ENCODE measurements at regions not wholly inside any gene's neighbourhood (a gene's known extent, or its start where the extent isn't known, plus 50 kb on each side); places are given as distances from the start of the nearest gene placed in this dataset.

- Histone ChIP-seq H3K4me1 (ENCODE audit: control insufficient read depth in 2 of 2, insufficient read depth in 2 of 2, low read length in 1 of 2) (peaks cover 0 to 4% of the 10 kb centered on the region in 2 donors), H3K27ac (ENCODE audit: low read depth in 2 of 2, low read length in 1 of 2) (no peak overlapping the region), H3K27me3 (ENCODE audit: control insufficient read depth in 1 of 2, insufficient read depth in 2 of 2, low read length in 2 of 2) (no peaks in the 10 kb centered on the region), H3K9me3 (ENCODE audit: control insufficient read depth in 2 of 2, insufficient read depth in 1 of 2, low read depth in 1 of 2, low read length in 1 of 2) (peaks cover 0 to 2% of the 10 kb centered on the region in 2 donors), H3K36me3 (ENCODE audit: control insufficient read depth in 2 of 2, insufficient read depth in 2 of 2, low read length in 1 of 2) (no peaks in the 10 kb centered on the region), H3K4me3 (ENCODE audit: low read depth in 1 of 2, low read length in 2 of 2) (no peak overlapping the region)
- 48 to 64% methylated on average over 4 of the region's 4 CpGs for WGBS, 2 donors
Observed at GRCh38 chr10:121236621-121237020, 361.6 kb downstream of the FGFR2 start.

GRCh38 chr10:121237718-121238117, 360.5 kb downstream of the FGFR2 start:
- Histone ChIP-seq H3K9me3 (ENCODE audit: control insufficient read depth in 2 of 2, insufficient read depth in 1 of 2, low read depth in 1 of 2, low read length in 1 of 2) (peaks cover 0 to 2% of the 10 kb centered on the region in 2 donors), H3K27me3 (ENCODE audit: control insufficient read depth in 1 of 2, insufficient read depth in 2 of 2, low read length in 2 of 2) (no peaks in the 10 kb centered on the region), H3K36me3 (ENCODE audit: control insufficient read depth in 2 of 2, insufficient read depth in 2 of 2, low read length in 1 of 2) (no peaks in the 10 kb centered on the region), H3K27ac (ENCODE audit: low read depth in 2 of 2, low read length in 1 of 2) (no peak overlapping the region), H3K4me1 (ENCODE audit: control insufficient read depth in 2 of 2, insufficient read depth in 2 of 2, low read length in 1 of 2) (peaks cover 0 to 5% of the 10 kb centered on the region in 2 donors), H3K4me3 (ENCODE audit: low read depth in 1 of 2, low read length in 2 of 2) (no peak overlapping the region)
- 78 to 79% methylated on average over 2 of the region's 2 CpGs for WGBS, 2 donors

- peaks cover 0 to 2% of the 10 kb centered on the region in 2 donors for H3K9me3 ChIP-seq (ENCODE audit: control insufficient read depth in 2 of 2, insufficient read depth in 1 of 2, low read depth in 1 of 2, low read length in 1 of 2)
- no peaks in the 10 kb centered on the region for H3K36me3 ChIP-seq (ENCODE audit: control insufficient read depth in 2 of 2, insufficient read depth in 2 of 2, low read length in 1 of 2)
- 62 to 63% methylated on average over 4 of the region's 4 CpGs for WGBS, 2 donors
- no peaks in the 10 kb centered on the region for H3K27me3 ChIP-seq (ENCODE audit: control insufficient read depth in 1 of 2, insufficient read depth in 2 of 2, low read length in 2 of 2)
- H3K4me3 ChIP-seq (ENCODE audit: low read depth in 1 of 2, low read length in 2 of 2) = no peak overlapping the region
- H3K4me1 ChIP-seq (ENCODE audit: control insufficient read depth in 2 of 2, insufficient read depth in 2 of 2, low read length in 1 of 2) = peaks cover 6 to 11% of the 10 kb centered on the region in 2 donors
- H3K27ac ChIP-seq (ENCODE audit: low read depth in 2 of 2, low read length in 1 of 2) = no peak overlapping the region
Observed at GRCh38 chr10:121240011-121240410, 358.2 kb downstream of the FGFR2 start.

GRCh38 chr10:121240556-121240955, 357.7 kb downstream of the FGFR2 start:
- Histone ChIP-seq H3K4me3 (ENCODE audit: low read depth in 1 of 2, low read length in 2 of 2) (no peak overlapping the region), H3K9me3 (ENCODE audit: control insufficient read depth in 2 of 2, insufficient read depth in 1 of 2, low read depth in 1 of 2, low read length in 1 of 2) (peaks cover 0 to 2% of the 10 kb centered on the region in 2 donors), H3K27ac (ENCODE audit: low read depth in 2 of 2, low read length in 1 of 2) (no peak overlapping the region), H3K4me1 (ENCODE audit: control insufficient read depth in 2 of 2, insufficient read depth in 2 of 2, low read length in 1 of 2) (peaks cover 6 to 11% of the 10 kb centered on the region in 2 donors), H3K27me3 (ENCODE audit: control insufficient read depth in 1 of 2, insufficient read depth in 2 of 2, low read length in 2 of 2) (no peaks in the 10 kb centered on the region), H3K36me3 (ENCODE audit: control insufficient read depth in 2 of 2, insufficient read depth in 2 of 2, low read length in 1 of 2) (no peaks in the 10 kb centered on the region)
- WGBS, 2 donors = 75 to 83% methylated on average over 2 of the region's 2 CpGs

GRCh38 chr10:121241337-121241736, 356.9 kb downstream of the FGFR2 start:
- WGBS, 2 donors = 87 to 92% methylated on average over 7 of the region's 7 CpGs
- H3K27ac ChIP-seq (ENCODE audit: low read depth in 2 of 2, low read length in 1 of 2) = no peak overlapping the region
- H3K27me3 ChIP-seq (ENCODE audit: control insufficient read depth in 1 of 2, insufficient read depth in 2 of 2, low read length in 2 of 2) = no peaks in the 10 kb centered on the region

GRCh38 chr10:121242741-121243608, 355.3 kb downstream of the FGFR2 start:
- Histone ChIP-seq H3K27ac (ENCODE audit: low read depth in 2 of 2, low read length in 1 of 2) (no peak overlapping the region), H3K4me1 (ENCODE audit: control insufficient read depth in 2 of 2, insufficient read depth in 2 of 2, low read length in 1 of 2) (peaks cover 6 to 11% of the 10 kb centered on the region in 2 donors), H3K27me3 (ENCODE audit: control insufficient read depth in 1 of 2, insufficient read depth in 2 of 2, low read length in 2 of 2) (no peaks in the 10 kb centered on the region), H3K9me3 (ENCODE audit: control insufficient read depth in 2 of 2, insufficient read depth in 1 of 2, low read depth in 1 of 2, low read length in 1 of 2) (no peaks in the 10 kb centered on the region), H3K4me3 (ENCODE audit: low read depth in 1 of 2, low read length in 2 of 2) (no peak overlapping the region), H3K36me3 (ENCODE audit: control insufficient read depth in 2 of 2, insufficient read depth in 2 of 2, low read length in 1 of 2) (no peaks in the 10 kb centered on the region)
- WGBS, 2 donors = 76 to 77% methylated on average over 12 of the region's 12 CpGs

More at GRCh38 chr10:121241337-121241736, 356.9 kb downstream of the FGFR2 start:
- H3K9me3 ChIP-seq (ENCODE audit: control insufficient read depth in 2 of 2, insufficient read depth in 1 of 2, low read depth in 1 of 2, low read length in 1 of 2) = peaks cover 0 to 1% of the 10 kb centered on the region in 2 donors
- peaks cover 6 to 11% of the 10 kb centered on the region in 2 donors for H3K4me1 ChIP-seq (ENCODE audit: control insufficient read depth in 2 of 2, insufficient read depth in 2 of 2, low read length in 1 of 2)
- H3K36me3 ChIP-seq (ENCODE audit: control insufficient read depth in 2 of 2, insufficient read depth in 2 of 2, low read length in 1 of 2) = no peaks in the 10 kb centered on the region
- H3K4me3 ChIP-seq (ENCODE audit: low read depth in 1 of 2, low read length in 2 of 2) = no peak overlapping the region

GRCh38 chr10:121243609-121244241, 354.5 kb downstream of the FGFR2 start:
- WGBS, 2 donors = 53 to 67% methylated on average over 2 of the region's 2 CpGs
- Histone ChIP-seq H3K4me1 (ENCODE audit: control insufficient read depth in 2 of 2, insufficient read depth in 2 of 2, low read length in 1 of 2) (peaks cover 6 to 11% of the 10 kb centered on the region in 2 donors), H3K36me3 (ENCODE audit: control insufficient read depth in 2 of 2, insufficient read depth in 2 of 2, low read length in 1 of 2) (no peaks in the 10 kb centered on the region), H3K4me3 (ENCODE audit: low read depth in 1 of 2, low read length in 2 of 2) (no peak overlapping the region), H3K27me3 (ENCODE audit: control insufficient read depth in 1 of 2, insufficient read depth in 2 of 2, low read length in 2 of 2) (no peaks in the 10 kb centered on the region), H3K27ac (ENCODE audit: low read depth in 2 of 2, low read length in 1 of 2) (no peak overlapping the region), H3K9me3 (ENCODE audit: control insufficient read depth in 2 of 2, insufficient read depth in 1 of 2, low read depth in 1 of 2, low read length in 1 of 2) (no peaks in the 10 kb centered on the region)

- Histone ChIP-seq H3K27me3 (ENCODE audit: control insufficient read depth in 1 of 2, insufficient read depth in 2 of 2, low read length in 2 of 2) (no peaks in the 10 kb centered on the region), H3K36me3 (ENCODE audit: control insufficient read depth in 2 of 2, insufficient read depth in 2 of 2, low read length in 1 of 2) (no peaks in the 10 kb centered on the region), H3K4me3 (ENCODE audit: low read depth in 1 of 2, low read length in 2 of 2) (no peak overlapping the region), H3K27ac (ENCODE audit: low read depth in 2 of 2, low read length in 1 of 2) (no peak overlapping the region), H3K4me1 (ENCODE audit: control insufficient read depth in 2 of 2, insufficient read depth in 2 of 2, low read length in 1 of 2) (peaks cover 6 to 11% of the 10 kb centered on the region in 2 donors), H3K9me3 (ENCODE audit: control insufficient read depth in 2 of 2, insufficient read depth in 1 of 2, low read depth in 1 of 2, low read length in 1 of 2) (no peaks in the 10 kb centered on the region)
- 51 to 72% methylated on average over 8 of the region's 8 CpGs for WGBS, 2 donors
Observed at GRCh38 chr10:121244818-121245217, 353.4 kb downstream of the FGFR2 start.

GRCh38 chr10:121245754-121246153, 352.5 kb downstream of the FGFR2 start:
- Histone ChIP-seq H3K27ac (ENCODE audit: low read depth in 2 of 2, low read length in 1 of 2) (peak overlapping the region in 1 of 2 donors; percentile 22), H3K4me3 (ENCODE audit: low read depth in 1 of 2, low read length in 2 of 2) (no peak overlapping the region), H3K4me1 (ENCODE audit: control insufficient read depth in 2 of 2, insufficient read depth in 2 of 2, low read length in 1 of 2) (peaks cover 6% of the 10 kb centered on the region in 2 donors), H3K9me3 (ENCODE audit: control insufficient read depth in 2 of 2, insufficient read depth in 1 of 2, low read depth in 1 of 2, low read length in 1 of 2) (no peaks in the 10 kb centered on the region), H3K27me3 (ENCODE audit: control insufficient read depth in 1 of 2, insufficient read depth in 2 of 2, low read length in 2 of 2) (no peaks in the 10 kb centered on the region), H3K36me3 (ENCODE audit: control insufficient read depth in 2 of 2, insufficient read depth in 2 of 2, low read length in 1 of 2) (no peaks in the 10 kb centered on the region)
- WGBS, 2 donors = 35 to 40% methylated on average over 1 of the region's 1 CpG

Measured in esophagus (tissue), 2 donors.